Ovary (tissue), 7 donors: ENCODE measurements at regions not wholly inside any gene's neighbourhood (a gene's known extent, or its start where the extent isn't known, plus 50 kb on each side); places are given as distances from the start of the nearest gene placed in this dataset.
"Not testable (repeated sequence)": the region's sequence is repeated elsewhere in the genome, so short reads cannot be mapped to it uniquely, and the experiment has no call there.

ENCODE experiments used
- DNase-seq, 5 donors: peaks; one replicate each; pipeline ENCODE4 v3.0.0-alpha.2; 2019 to 2020
- H3K27ac ChIP-seq, 2 donors: fragments of 200-600 bp; one replicate each; pipeline versions ENCODE4 v1.5.1 to v1.8.0; 2019 to 2022
- H3K27me3 ChIP-seq: fragments of 200-600 bp; one replicate; pipeline ENCODE4 v1.8.0; 2022
- H3K36me3 ChIP-seq: fragments of 200-600 bp; sonication (generic); one replicate; pipeline ENCODE4 v1.5.1; 2019
- H3K4me1 ChIP-seq: one replicate; pipeline ENCODE4 v1.8.1; 2013; ENCODE audit warnings: mild to moderate bottlenecking, moderate library complexity; ENCODE audit not compliant: insufficient read depth
- H3K4me3 ChIP-seq: fragments of 200-600 bp; sonication (generic); one replicate; pipeline ENCODE4 v1.5.1; 2017
- H3K9me3 ChIP-seq, 2 donors: fragments of 200-600 bp in 1 of 2; sonication (generic) in 1 of 2; one replicate each; pipeline versions ENCODE4 v1.5.1 to v1.8.1; 2013 to 2019; ENCODE audit warnings: mild to moderate bottlenecking in 1 of 2, moderate library complexity in 1 of 2
- CTCF ChIP-seq, 3 donors: fragments of 450-650 bp in 2 of 3; fragments of 200-600 bp in 1 of 3; IDR thresholded peaks; one replicate each; pipeline versions ENCODE4 v1.5.1 to v1.8.0; 2016 to 2022; ENCODE audit warnings: antibody characterized with exemption in 3 of 3, mild to moderate bottlenecking in 1 of 3
- EP300 ChIP-seq: sonication (generic); formaldehyde crosslinking; IDR thresholded peaks from one replicate; pipeline ENCODE4 v1.6.1; 2017; ENCODE audit warnings: antibody characterized with exemption
- POLR2A ChIP-seq: fragments of 450-650 bp; IDR thresholded peaks from one replicate; pipeline ENCODE4 v1.6.1; 2017; ENCODE audit warnings: antibody characterized with exemption, mild to moderate bottlenecking, moderate library complexity
- whole genome bisulfite sequencing, 3 donors: extraction: QIAGEN DNeasy Blood & Tissue Kit in 1 of 3; methylation state at CpG; one replicate each; pipeline versions ENCODE4 v1.1.5 to v1.1.7; 2013 to 2017; 5-methylcytosine and 5-hydroxymethylcytosine counted together
- intact Hi-C, 4 donors: fragments of 100-400 bp; cut with DNase I; formaldehyde crosslinking; loops; one replicate each; pipeline versions ENCODE4 v1.11.0 to v1.15.1; 2022 to 2023
- donor health status: DM: no; HTN: no; CAD: no; lungs with moderate emphysema.
- donor health status: DM: no; HTN: no; CAD: no.
- donor health status: Bipolar disorder and iron deficiency.
- donor health status: DM: no; HTN: no; CAD: no.
- donor health status: DM: yes; HTN: yes; CAD: no.

GRCh38 chrX:40530509-40530908 is 50.3 kb upstream of the ATP6AP2 start:
- Histone ChIP-seq H3K27me3 (no peaks in the 10 kb centered on the region), H3K9me3 (no peaks in the 10 kb centered on the region), H3K4me1 (no peaks in the 10 kb centered on the region), H3K36me3 (no peaks in the 10 kb centered on the region), H3K4me3 (no peak overlapping the region), H3K27ac (no peak overlapping the region)
- WGBS, 3 donors: 44 to 50% (median 46%) methylated on average over 2 of the region's 2 CpGs
- no peak for DNase-seq
- TF ChIP-seq CTCF (IDR thresholded peaks at IDR 0.05) (no peak), EP300 (no peak), POLR2A (no peak)
- intact Hi-C loops: no loop called here

GRCh38 chrX:40527543-40527942 is 53.2 kb upstream of the ATP6AP2 start:
- H3K36me3 ChIP-seq: no peaks in the 10 kb centered on the region
- no peaks in the 10 kb centered on the region for H3K4me1 ChIP-seq
- intact Hi-C loops: no loop called here
- H3K4me3 ChIP-seq: no peak overlapping the region
- no peaks in the 10 kb centered on the region for H3K27me3 ChIP-seq
- TF ChIP-seq CTCF (IDR thresholded peaks at IDR 0.05): no peak
- no peak overlapping the region for H3K27ac ChIP-seq
- no peaks in the 10 kb centered on the region for H3K9me3 ChIP-seq
- DNase-seq: no peak
- WGBS, 3 donors: 91 to 92% (median 92%) methylated on average over 3 of the region's 3 CpGs

GRCh38 chrX:40526412-40526811 is 54.4 kb upstream of the ATP6AP2 start:
- WGBS, 3 donors: 84 to 87% (median 84%) methylated on average over 2 of the region's 2 CpGs
- no peaks in the 10 kb centered on the region for H3K9me3 ChIP-seq

GRCh38 chrX:40525901-40526300 is 54.9 kb upstream of the ATP6AP2 start:
- H3K4me1 ChIP-seq, DNase-seq, H3K4me3 ChIP-seq, H3K36me3 ChIP-seq, H3K9me3 ChIP-seq, H3K27me3 ChIP-seq, intact Hi-C loops, H3K27ac ChIP-seq: not testable (repeated sequence)
- 71 to 87% (median 72%) methylated on average over 1 of the region's 1 CpG for WGBS, 3 donors

More at GRCh38 chrX:40526412-40526811, 54.4 kb upstream of the ATP6AP2 start:
- H3K4me1 ChIP-seq: no peaks in the 10 kb centered on the region
- H3K36me3 ChIP-seq: no peaks in the 10 kb centered on the region
- no peak for TF ChIP-seq POLR2A
- DNase-seq: no peak
- H3K4me3 ChIP-seq: no peak overlapping the region
- H3K27me3 ChIP-seq: no peaks in the 10 kb centered on the region
- intact Hi-C loops: no loop called here
- no peak overlapping the region for H3K27ac ChIP-seq

GRCh38 chrX:40524423-40524822 is 56.3 kb upstream of the ATP6AP2 start:
- DNase-seq: no peak
- TF ChIP-seq EP300 (no peak), POLR2A (no peak), CTCF (IDR thresholded peaks at IDR 0.05) (no peak)
- Histone ChIP-seq H3K4me3 (no peak overlapping the region), H3K4me1 (no peaks in the 10 kb centered on the region), H3K9me3 (no peaks in the 10 kb centered on the region), H3K36me3 (no peaks in the 10 kb centered on the region), H3K27me3 (no peaks in the 10 kb centered on the region), H3K27ac (no peak overlapping the region)
- 78 to 88% (median 78%) methylated on average over 1 of the region's 1 CpG for WGBS, 3 donors
- intact Hi-C loops: no loop called here

GRCh38 chrX:40523852-40524251 is 56.9 kb upstream of the ATP6AP2 start:
- H3K4me1 ChIP-seq: no peaks in the 10 kb centered on the region
- TF ChIP-seq EP300 (no peak), CTCF (IDR thresholded peaks at IDR 0.05) (no peak), POLR2A (no peak)
- intact Hi-C loops: no loop called here
- no peaks in the 10 kb centered on the region for H3K9me3 ChIP-seq
- H3K27ac ChIP-seq: no peak overlapping the region
- no peak for DNase-seq
- 82 to 91% (median 86%) methylated on average over 3 of the region's 3 CpGs for WGBS, 3 donors
- H3K4me3 ChIP-seq: no peak overlapping the region
- H3K27me3 ChIP-seq: no peaks in the 10 kb centered on the region
- H3K36me3 ChIP-seq: no peaks in the 10 kb centered on the region
